ENCODE measurements at regions not wholly inside any gene's neighbourhood (a gene's known extent, or its start where the extent isn't known, plus 50 kb on each side); places are given as distances from the start of the nearest gene placed in this dataset.
"Not testable (repeated sequence)": the region's sequence is repeated elsewhere in the genome, so short reads cannot be mapped to it uniquely, and the experiment has no call there.

- DNase-seq (ENCODE audit: low read depth in 2 of 2), result no peak
Observed at GRCh38 chr1:201726700-201727099, 102.3 kb upstream of the IPO9 start.

- no peak for DNase-seq (ENCODE audit: low read depth in 2 of 2)
Observed at GRCh38 chr1:201728731-201729130, 100.2 kb upstream of the IPO9 start.

- DNase-seq (ENCODE audit: low read depth in 2 of 2), result no peak
Observed at GRCh38 chr1:201729973-201730608, 98.9 kb upstream of the IPO9 start.

GRCh38 chr1:201730611-201731010 lies 98.3 kb upstream of the IPO9 start:
- DNase-seq (ENCODE audit: low read depth in 2 of 2), result no peak

- no peak for DNase-seq (ENCODE audit: low read depth in 2 of 2)
Observed at GRCh38 chr1:201731142-201731541, 97.8 kb upstream of the IPO9 start.

GRCh38 chr1:201731592-201731991 lies 97.4 kb upstream of the IPO9 start:
- DNase-seq (ENCODE audit: low read depth in 2 of 2), result no peak

GRCh38 chr1:201732351-201732750 lies 96.6 kb upstream of the IPO9 start:
- no peak for DNase-seq (ENCODE audit: low read depth in 2 of 2)

- DNase-seq (ENCODE audit: low read depth in 2 of 2), result not testable (repeated sequence)
Observed at GRCh38 chr1:201734221-201734620, 94.7 kb upstream of the IPO9 start.

- DNase-seq (ENCODE audit: low read depth in 2 of 2), result no peak
Observed at GRCh38 chr1:201734786-201735185, 94.2 kb upstream of the IPO9 start.

GRCh38 chr1:201736707-201737320 lies 92.1 kb upstream of the IPO9 start:
- DNase-seq (ENCODE audit: low read depth in 2 of 2), result no peak

- DNase-seq (ENCODE audit: low read depth in 2 of 2), result no peak
Observed at GRCh38 chr1:201737352-201738060, 91.5 kb upstream of the IPO9 start.

- DNase-seq (ENCODE audit: low read depth in 2 of 2), result no peak
Observed at GRCh38 chr1:201739080-201739479, 89.9 kb upstream of the IPO9 start.

GRCh38 chr1:201739492-201740085 lies 89.4 kb upstream of the IPO9 start:
- peak in 1 of 2 donors; percentile 3 for DNase-seq (ENCODE audit: low read depth in 2 of 2)

- DNase-seq (ENCODE audit: low read depth in 2 of 2), result no peak
Observed at GRCh38 chr1:201740086-201740541, 88.8 kb upstream of the IPO9 start.

GRCh38 chr1:201740670-201741111 lies 88.3 kb upstream of the IPO9 start:
- DNase-seq (ENCODE audit: low read depth in 2 of 2), result no peak

- no peak for DNase-seq (ENCODE audit: low read depth in 2 of 2)
Observed at GRCh38 chr1:201741763-201742342, 87.1 kb upstream of the IPO9 start.

GRCh38 chr1:201742476-201742875 lies 86.5 kb upstream of the IPO9 start:
- no peak for DNase-seq (ENCODE audit: low read depth in 2 of 2)

- DNase-seq (ENCODE audit: low read depth in 2 of 2), result no peak
Observed at GRCh38 chr1:201742955-201743805, 85.8 kb upstream of the IPO9 start.

- DNase-seq (ENCODE audit: low read depth in 2 of 2), result no peak
Observed at GRCh38 chr1:201745023-201745422, 83.9 kb upstream of the IPO9 start.

GRCh38 chr1:201746156-201746555 lies 82.8 kb upstream of the IPO9 start:
- DNase-seq (ENCODE audit: low read depth in 2 of 2), result no peak

- no peak for DNase-seq (ENCODE audit: low read depth in 2 of 2)
Observed at GRCh38 chr1:201747261-201747660, 81.7 kb upstream of the IPO9 start.
